Chondrocyte (in vitro differentiated cells): ENCODE measurements at regions not wholly inside any gene's neighbourhood (a gene's known extent, or its start where the extent isn't known, plus 50 kb on each side); places are given as distances from the start of the nearest gene placed in this dataset.

ENCODE experiments used
- DNase-seq: peaks from one replicate; pipeline ENCODE4 v3.0.0; 2021; ENCODE audit warnings: mixed read lengths, low spot score
- H3K27ac Mint-ChIP-seq: one replicate; pipeline ENCODE4 v1.8.0; 2021; ENCODE audit warnings: mild to moderate bottlenecking, moderate library complexity, mixed read lengths; ENCODE audit not compliant: unreplicated experiment
- H3K27me3 Mint-ChIP-seq: 2 replicates; pipeline ENCODE4 v1.8.0; 2021; ENCODE audit warnings: low read depth, mixed read lengths
- H3K36me3 Mint-ChIP-seq: 2 replicates; pipeline ENCODE4 v1.8.0; 2021; ENCODE audit warnings: low read depth, mixed read lengths
- H3K4me1 Mint-ChIP-seq: 2 replicates; pipeline ENCODE4 v1.8.0; 2021; ENCODE audit warnings: low read depth, mild to moderate bottlenecking, mixed read lengths
- H3K4me3 Mint-ChIP-seq: one replicate; pipeline ENCODE4 v1.8.0; 2021; ENCODE audit warnings: mild to moderate bottlenecking, moderate library complexity, mixed read lengths; ENCODE audit not compliant: unreplicated experiment
- H3K9me3 Mint-ChIP-seq: 2 replicates; pipeline ENCODE4 v1.8.0; 2021; ENCODE audit warnings: low read depth, mixed read lengths
- TF ChIP-seq, protein P1 (sequence below): fragments of 200-600 bp; sonication (generic); IDR thresholded peaks from 2 replicates; pipeline ENCODE4 v1.5.0; 2021; ENCODE audit warnings: antibody characterized with exemption, mild to moderate bottlenecking, moderate library complexity

DNA sequence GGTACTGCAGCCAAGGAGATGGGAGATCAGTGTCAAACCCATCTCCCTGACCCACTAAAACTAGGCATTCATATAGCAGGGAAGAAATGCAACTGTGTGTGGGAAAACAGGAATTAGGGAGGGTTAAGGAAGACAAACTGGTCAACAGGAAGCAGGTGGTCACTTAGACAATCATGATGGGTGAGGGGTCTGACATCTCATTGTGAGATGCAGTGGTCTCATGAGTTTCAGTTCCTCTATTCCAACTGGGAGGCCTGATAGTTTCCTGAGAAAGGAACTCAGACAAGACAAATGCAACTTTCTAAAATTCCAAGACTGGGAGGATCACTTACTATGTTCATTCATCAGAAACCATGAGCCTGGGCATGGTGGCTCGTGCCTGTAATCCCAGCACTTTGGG lies 361.4 kb upstream of the C16orf82 start:
- Mint-ChIP-seq H3K36me3 (no peaks in the 10 kb centered on the region), H3K27ac (no peak overlapping the region), H3K4me1 (no peaks in the 10 kb centered on the region), H3K9me3 (peaks cover under 1% of the 10 kb centered on the region), H3K4me3 (no peak overlapping the region), H3K27me3 (no peaks in the 10 kb centered on the region)
- TF ChIP-seq, protein P1, sequence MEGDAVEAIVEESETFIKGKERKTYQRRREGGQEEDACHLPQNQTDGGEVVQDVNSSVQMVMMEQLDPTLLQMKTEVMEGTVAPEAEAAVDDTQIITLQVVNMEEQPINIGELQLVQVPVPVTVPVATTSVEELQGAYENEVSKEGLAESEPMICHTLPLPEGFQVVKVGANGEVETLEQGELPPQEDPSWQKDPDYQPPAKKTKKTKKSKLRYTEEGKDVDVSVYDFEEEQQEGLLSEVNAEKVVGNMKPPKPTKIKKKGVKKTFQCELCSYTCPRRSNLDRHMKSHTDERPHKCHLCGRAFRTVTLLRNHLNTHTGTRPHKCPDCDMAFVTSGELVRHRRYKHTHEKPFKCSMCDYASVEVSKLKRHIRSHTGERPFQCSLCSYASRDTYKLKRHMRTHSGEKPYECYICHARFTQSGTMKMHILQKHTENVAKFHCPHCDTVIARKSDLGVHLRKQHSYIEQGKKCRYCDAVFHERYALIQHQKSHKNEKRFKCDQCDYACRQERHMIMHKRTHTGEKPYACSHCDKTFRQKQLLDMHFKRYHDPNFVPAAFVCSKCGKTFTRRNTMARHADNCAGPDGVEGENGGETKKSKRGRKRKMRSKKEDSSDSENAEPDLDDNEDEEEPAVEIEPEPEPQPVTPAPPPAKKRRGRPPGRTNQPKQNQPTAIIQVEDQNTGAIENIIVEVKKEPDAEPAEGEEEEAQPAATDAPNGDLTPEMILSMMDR = no peak
- DNase-seq = no peak

DNA sequence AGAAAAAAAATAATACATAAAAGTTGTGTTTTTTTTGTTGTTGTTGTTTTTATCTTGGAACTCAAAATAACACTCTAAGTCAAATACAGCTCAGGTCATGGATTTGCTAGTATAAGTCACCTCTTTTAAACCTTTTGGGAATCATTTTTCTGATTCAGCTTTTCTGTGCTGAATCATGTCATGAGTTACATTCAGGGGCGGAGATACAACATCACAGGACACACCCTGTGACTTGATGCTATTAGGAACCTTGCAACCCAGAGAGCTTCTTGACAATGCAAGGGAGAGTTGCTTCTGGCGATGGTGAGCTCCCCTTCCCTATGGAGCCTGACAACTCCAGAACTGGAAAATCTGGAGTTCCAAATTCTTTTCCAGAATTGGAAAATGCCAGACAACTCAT lies 358.3 kb upstream of the C16orf82 start:
- Mint-ChIP-seq H3K27me3 (no peaks in the 10 kb centered on the region), H3K4me1 (no peaks in the 10 kb centered on the region), H3K4me3 (no peak overlapping the region), H3K27ac (no peak overlapping the region), H3K9me3 (no peaks in the 10 kb centered on the region), H3K36me3 (no peaks in the 10 kb centered on the region)
- DNase-seq = no peak
- TF ChIP-seq, protein P1 = no peak

DNA sequence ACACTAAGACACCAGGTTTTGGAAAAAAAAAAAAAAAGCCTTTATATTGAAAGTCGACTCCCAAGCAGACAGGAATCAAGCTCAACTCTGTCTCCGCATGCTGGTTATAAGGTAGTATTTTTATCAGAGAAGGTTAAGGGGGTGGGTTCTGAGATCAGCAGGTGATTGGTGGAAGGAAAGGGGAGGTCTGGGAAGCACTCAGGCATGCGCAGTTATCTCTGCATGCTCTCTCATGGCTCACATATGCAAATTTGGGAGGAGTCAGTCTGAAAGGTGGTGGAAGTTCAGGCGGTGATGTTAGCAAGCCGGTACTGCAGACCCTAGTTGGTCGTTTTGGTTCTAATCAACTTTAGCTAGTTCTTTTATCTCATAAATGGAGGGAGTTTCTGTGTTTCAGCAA lies 357.6 kb upstream of the C16orf82 start:
- Mint-ChIP-seq H3K27ac (no peak overlapping the region), H3K4me1 (no peaks in the 10 kb centered on the region), H3K36me3 (no peaks in the 10 kb centered on the region), H3K4me3 (no peak overlapping the region), H3K27me3 (no peaks in the 10 kb centered on the region), H3K9me3 (no peaks in the 10 kb centered on the region)
- DNase-seq = no peak
- TF ChIP-seq, protein P1 = no peak

DNA sequence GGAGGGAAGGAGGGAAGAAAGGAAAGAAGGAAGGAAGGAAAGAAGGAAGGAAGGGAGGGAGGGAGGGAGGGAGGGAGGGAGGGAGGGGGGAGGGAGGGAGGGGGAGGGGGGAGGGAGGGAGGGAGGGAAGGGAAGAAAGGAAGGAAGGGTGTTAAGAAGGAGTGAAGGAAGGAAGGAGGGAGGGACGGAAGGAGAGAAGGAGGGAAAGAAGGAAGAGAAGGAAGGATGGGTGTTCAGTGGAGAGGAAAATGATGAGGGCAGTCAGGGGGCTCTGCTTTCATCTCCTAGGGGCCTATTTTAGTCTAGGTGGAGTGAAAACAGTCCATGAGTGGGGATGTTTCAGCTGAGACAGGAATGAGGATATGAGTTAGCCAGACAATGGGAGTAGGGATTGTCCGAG lies 357.0 kb upstream of the C16orf82 start:
- DNase-seq = no peak
- TF ChIP-seq, protein P1 = no peak
- Mint-ChIP-seq H3K4me3 (no peak overlapping the region), H3K36me3 (no peaks in the 10 kb centered on the region), H3K4me1 (no peaks in the 10 kb centered on the region), H3K9me3 (no peaks in the 10 kb centered on the region), H3K27me3 (no peaks in the 10 kb centered on the region), H3K27ac (no peak overlapping the region)

DNA sequence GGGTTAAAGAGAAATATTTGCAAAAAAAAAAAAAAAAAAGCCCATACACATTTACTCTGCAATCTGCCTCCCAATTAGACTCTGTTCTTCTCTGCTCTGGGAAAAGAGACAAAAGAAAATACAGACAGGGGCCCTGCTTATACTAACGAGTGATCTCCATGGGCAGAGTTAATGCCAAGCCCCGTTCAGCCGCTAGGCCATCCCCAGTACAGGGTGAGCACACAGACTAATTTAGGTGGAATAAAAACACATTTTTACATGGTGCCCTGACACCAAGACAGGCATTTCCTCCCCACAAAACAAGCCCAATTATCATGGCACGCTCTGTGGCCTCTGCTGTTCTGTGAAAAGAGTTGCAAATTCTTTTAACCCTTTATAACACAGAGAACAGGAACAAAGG lies 356.3 kb upstream of the C16orf82 start:
- TF ChIP-seq, protein P1 = no peak
- no peak overlapping the region for H3K27ac Mint-ChIP-seq
- no peak for DNase-seq
- H3K4me1 Mint-ChIP-seq = no peaks in the 10 kb centered on the region
- H3K9me3 Mint-ChIP-seq = no peaks in the 10 kb centered on the region
- no peak overlapping the region for H3K4me3 Mint-ChIP-seq
- no peaks in the 10 kb centered on the region for H3K27me3 Mint-ChIP-seq
- no peaks in the 10 kb centered on the region for H3K36me3 Mint-ChIP-seq
